Gastroesophageal sphincter (tissue), 4 donors: ENCODE measurements at regions not wholly inside any gene's neighbourhood (a gene's known extent, or its start where the extent isn't known, plus 50 kb on each side); places are given as distances from the start of the nearest gene placed in this dataset.
A peak's percentile ranks its signal among the peaks of the same experiment; 100 is the strongest.

Experiments used
- ATAC-seq: fragments of 150-250 bp; one replicate; pipeline ENCODE4 v1.9.1; 2016; ENCODE audit warnings: mild to moderate bottlenecking, moderate library complexity
- H3K27ac ChIP-seq, 4 donors: fragments of 200-600 bp; sonication (generic) in 3 of 4; 1 replicate in 3 of 4; 2 replicates in 1 of 4; pipeline ENCODE4 v1.5.1; 2016 to 2019
- H3K27me3 ChIP-seq: fragments of 200-600 bp; sonication (generic); one replicate; pipeline ENCODE4 v1.5.1; 2019
- H3K36me3 ChIP-seq, 2 donors: fragments of 200-600 bp; sonication (generic); one replicate each; pipeline ENCODE4 v1.5.1; 2019; ENCODE audit warnings: control low read depth in 1 of 2
- H3K4me1 ChIP-seq, 3 donors: fragments of 200-600 bp; sonication (generic); 1 replicate in 2 of 3; 2 replicates in 1 of 3; pipeline ENCODE4 v1.5.1; 2016 to 2019; ENCODE audit warnings: control low read depth in 2 of 3
- H3K4me3 ChIP-seq, 2 donors: fragments of 200-600 bp; sonication (generic); one replicate each; pipeline ENCODE4 v1.5.1; 2019; ENCODE audit warnings: mild to moderate bottlenecking in 1 of 2, moderate library complexity in 1 of 2
- H3K9me3 ChIP-seq, 3 donors: fragments of 200-600 bp; sonication (generic); one replicate each; pipeline ENCODE4 v1.5.1; 2017 to 2019; ENCODE audit warnings: control low read depth in 2 of 3
- CTCF ChIP-seq, 4 experiments: fragments of 200-600 bp in 2 of 4; fragments of 450-650 bp in 2 of 4; sonication (generic) in 1 of 4; IDR thresholded peaks; one replicate each; pipeline ENCODE4 v1.5.1; 2017 to 2019; ENCODE audit warnings: antibody characterized with exemption in 4 of 4, mild to moderate bottlenecking in 2 of 4, moderate library complexity in 2 of 4
- EP300 ChIP-seq: sonication (generic); formaldehyde crosslinking; IDR thresholded peaks from one replicate; pipeline ENCODE4 v1.6.1; 2017; ENCODE audit warnings: antibody characterized with exemption, mild to moderate bottlenecking
- POLR2A ChIP-seq, 2 donors: fragments of 450-650 bp; IDR thresholded peaks; one replicate each; pipeline ENCODE4 v1.6.1; 2017; ENCODE audit warnings: antibody characterized with exemption in 2 of 2, mild to moderate bottlenecking in 2 of 2, moderate library complexity in 1 of 2
- POLR2AphosphoS5 ChIP-seq: sonication (generic); formaldehyde crosslinking; IDR thresholded peaks from one replicate; pipeline ENCODE4 v1.6.1; 2017; ENCODE audit warnings: antibody characterized with exemption
- WGBS, 2 donors: methylation state at CpG; one replicate each; pipeline ENCODE4 v1.1.5; 2018; ENCODE audit warnings: low coverage in 1 of 2; 5-methylcytosine and 5-hydroxymethylcytosine counted together

- 71 to 75% methylated on average over 2 to 4 of the region's 10 CpGs for WGBS, 2 donors
- TF ChIP-seq POLR2A (IDR thresholded peaks at IDR 0.05) (no peak), POLR2AphosphoS5 (peak; percentile 38)
- ATAC-seq, result no peak
- Histone ChIP-seq H3K9me3 (peaks cover 0 to 19% (median 0%) of the 10 kb centered on the region in 3 donors), H3K27me3 (no peaks in the 10 kb centered on the region), H3K27ac (peak overlapping the region in 1 of 4 donors; percentile 24), H3K4me1 (peaks cover 0 to 48% (median 19%) of the 10 kb centered on the region in 3 donors), H3K4me3 (no peak overlapping the region), H3K36me3 (no peaks in the 10 kb centered on the region)
Observed at GRCh38 chr10:5584895-5585516, 60.2 kb downstream of the CALML3 start.

GRCh38 chr10:5585517-5586206 lies 60.9 kb downstream of the CALML3 start:
- H3K4me3 ChIP-seq, result no peak overlapping the region
- H3K9me3 ChIP-seq, result peaks cover 0 to 17% (median 0%) of the 10 kb centered on the region in 3 donors
- peaks cover 0 to 48% (median 19%) of the 10 kb centered on the region in 3 donors for H3K4me1 ChIP-seq
- H3K36me3 ChIP-seq, result no peaks in the 10 kb centered on the region
- TF ChIP-seq POLR2AphosphoS5, result no peak
- no peak for TF ChIP-seq EP300
- TF ChIP-seq POLR2A (IDR thresholded peaks at IDR 0.05), result no peak
- no peak for TF ChIP-seq CTCF (IDR thresholded peaks at IDR 0.05)
- no peak for ATAC-seq
- H3K27me3 ChIP-seq, result no peaks in the 10 kb centered on the region
- WGBS, 2 donors, result 67 to 72% methylated on average over 6 to 7 of the region's 7 CpGs
- peak overlapping the region in 1 of 4 donors; percentile 24 for H3K27ac ChIP-seq

- H3K9me3 ChIP-seq, result peaks cover 0 to under 1% (median 0%) of the 10 kb centered on the region in 3 donors
- H3K27me3 ChIP-seq, result no peaks in the 10 kb centered on the region
- WGBS, 2 donors, result no CpG with 5 or more reads among the region's 25 CpGs
- no peak overlapping the region for H3K4me3 ChIP-seq
- no peaks in the 10 kb centered on the region for H3K36me3 ChIP-seq
- no peak for TF ChIP-seq CTCF (IDR thresholded peaks at IDR 0.05)
- no peak for TF ChIP-seq EP300
- TF ChIP-seq POLR2A (IDR thresholded peaks at IDR 0.05), result no peak
- TF ChIP-seq POLR2AphosphoS5, result no peak
- peak overlapping the region in 1 of 4 donors; percentile 50 for H3K27ac ChIP-seq
- no peak for ATAC-seq
- peaks cover 0 to 48% (median 19%) of the 10 kb centered on the region in 3 donors for H3K4me1 ChIP-seq
Observed at GRCh38 chr10:5587151-5588079, 62.7 kb downstream of the CALML3 start.

GRCh38 chr10:5588080-5588453 lies 63.3 kb downstream of the CALML3 start:
- TF ChIP-seq POLR2AphosphoS5, result no peak
- TF ChIP-seq POLR2A (IDR thresholded peaks at IDR 0.05), result no peak
- no peak for TF ChIP-seq CTCF (IDR thresholded peaks at IDR 0.05)
- no peak for TF ChIP-seq EP300
- Histone ChIP-seq H3K4me1 (peaks cover 0 to 47% (median 19%) of the 10 kb centered on the region in 3 donors), H3K27me3 (no peaks in the 10 kb centered on the region), H3K27ac (peak overlapping the region in 1 of 4 donors; percentile 50), H3K4me3 (no peak overlapping the region), H3K36me3 (no peaks in the 10 kb centered on the region), H3K9me3 (no peaks in the 10 kb centered on the region)
- WGBS, 2 donors, result 80% methylated on average over 2 of the region's 6 CpGs; no CpG with 5 or more reads in 1 of the 2 donors
- no peak for ATAC-seq

GRCh38 chr10:5588603-5589002 lies 63.8 kb downstream of the CALML3 start:
- Histone ChIP-seq H3K4me3 (no peak overlapping the region), H3K4me1 (peaks cover 0 to 41% (median 16%) of the 10 kb centered on the region in 3 donors)
- 83% methylated on average over 1 of the region's 5 CpGs; no CpG with 5 or more reads in 1 of the 2 donors for WGBS, 2 donors

More at GRCh38 chr10:5588603-5589002, 63.8 kb downstream of the CALML3 start:
- Histone ChIP-seq H3K9me3 (no peaks in the 10 kb centered on the region), H3K36me3 (no peaks in the 10 kb centered on the region), H3K27me3 (no peaks in the 10 kb centered on the region), H3K27ac (no peak overlapping the region)
- no peak for ATAC-seq
- TF ChIP-seq EP300 (no peak), POLR2A (IDR thresholded peaks at IDR 0.05) (no peak), POLR2AphosphoS5 (no peak), CTCF (IDR thresholded peaks at IDR 0.05) (no peak)
